ENCODE measurements at regions not wholly inside any gene's neighbourhood (a gene's known extent, or its start where the extent isn't known, plus 50 kb on each side); places are given as distances from the start of the nearest gene placed in this dataset.

DNA sequence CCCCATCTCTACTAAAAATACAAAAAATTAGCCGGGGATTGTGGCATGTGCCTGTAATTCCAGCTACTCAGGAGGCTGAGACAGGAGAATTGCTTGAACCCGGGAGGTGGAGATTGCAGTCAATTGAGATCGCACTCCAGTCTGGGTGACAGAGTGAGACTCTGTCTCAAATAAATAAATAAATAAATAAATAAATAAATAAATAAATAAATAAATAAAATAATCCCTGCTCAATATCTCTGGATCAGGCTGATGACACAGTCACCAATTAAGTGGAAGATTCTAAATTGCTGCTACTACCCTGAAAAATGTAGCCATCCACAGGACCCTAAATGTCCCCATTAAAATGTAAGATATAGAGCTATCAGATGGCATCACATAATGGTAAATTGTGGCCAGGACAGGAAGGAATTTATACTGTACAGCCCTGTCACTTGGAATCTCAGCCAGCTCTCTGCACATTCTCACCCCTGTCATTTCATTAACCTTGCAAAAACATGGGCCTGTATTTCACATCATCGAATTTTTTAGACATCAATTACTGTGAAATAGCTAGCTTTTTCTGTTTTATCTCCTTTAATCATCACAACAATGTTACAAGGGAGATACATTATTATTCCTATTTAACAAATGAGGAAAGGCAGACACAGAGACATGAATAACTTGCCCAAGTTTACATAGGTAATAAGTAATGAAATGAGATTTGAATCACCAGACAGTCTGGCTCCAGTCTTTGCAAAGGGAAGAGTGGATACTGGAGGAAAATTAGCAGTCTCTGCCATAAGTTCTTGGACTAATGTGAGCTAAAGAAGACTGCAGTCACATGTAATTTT, 56.7 kb upstream of the NTPCR start:
- no peak for DNase-seq

DNA sequence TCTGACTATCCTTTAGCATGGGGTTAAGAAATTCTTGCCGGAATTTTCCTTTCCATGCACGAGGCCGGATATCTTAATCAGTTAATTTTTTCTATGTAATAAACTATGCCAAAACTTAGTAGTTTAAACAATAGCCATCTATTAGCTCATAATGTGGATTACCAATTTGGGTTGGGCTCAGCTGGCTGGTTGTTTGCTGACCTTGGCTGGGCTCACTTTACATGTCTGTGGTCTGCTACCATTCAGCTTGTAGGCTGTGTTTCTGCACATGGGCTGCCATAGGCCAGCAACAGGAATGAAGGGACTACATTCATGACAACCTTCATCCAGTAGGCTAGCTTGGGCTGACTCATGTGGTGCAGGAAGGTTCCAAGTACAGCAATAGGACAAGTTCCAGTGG, 56.0 kb upstream of the NTPCR start:
- DNase-seq = no peak

DNA sequence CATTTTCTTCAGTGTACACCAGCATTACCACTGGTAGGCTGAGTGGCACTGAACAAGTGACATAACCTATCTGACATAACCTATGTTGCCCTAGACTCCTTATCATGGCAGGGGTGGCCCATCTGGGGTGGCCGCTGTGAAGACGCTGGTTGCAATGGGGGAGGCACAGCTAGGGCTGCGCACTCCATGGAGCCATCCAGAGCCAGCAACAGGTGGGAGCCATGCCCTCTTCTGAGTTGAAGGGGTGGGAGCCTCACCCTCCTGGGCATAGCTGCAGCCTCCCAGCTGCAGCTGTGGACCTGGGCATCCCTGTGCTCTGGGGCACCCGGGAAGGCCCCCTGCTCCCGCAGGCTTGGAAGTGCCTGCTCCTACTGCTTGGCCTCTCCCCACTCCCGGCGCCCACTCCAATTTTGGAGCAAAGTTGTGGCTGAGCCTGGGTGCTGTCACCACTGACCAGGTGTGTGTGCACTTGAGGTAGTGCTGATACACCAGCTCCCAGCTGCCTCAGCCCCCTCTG, 52.4 kb upstream of the NTPCR start:
- DNase-seq = no peak

DNA sequence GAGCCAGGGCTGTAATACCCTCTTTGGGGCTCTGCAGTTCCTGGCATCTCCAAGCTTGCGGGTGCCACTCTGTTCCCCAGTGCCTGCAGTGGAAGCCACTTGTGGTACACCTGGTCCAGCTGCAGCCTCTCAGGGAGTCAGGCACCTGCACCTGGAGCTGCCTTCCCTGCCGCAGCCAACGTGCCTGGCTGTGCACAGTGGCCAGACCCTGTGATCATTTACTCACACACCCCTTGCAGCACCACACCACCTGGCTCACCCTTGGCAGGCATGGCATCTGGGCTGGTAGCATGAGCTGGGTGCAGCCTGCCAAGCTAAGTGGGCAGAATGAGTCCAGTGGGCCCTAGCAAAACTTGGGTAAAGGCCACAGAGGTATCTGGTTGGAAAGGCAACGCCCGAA, 51.1 kb upstream of the NTPCR start:
- no peak for DNase-seq

DNA sequence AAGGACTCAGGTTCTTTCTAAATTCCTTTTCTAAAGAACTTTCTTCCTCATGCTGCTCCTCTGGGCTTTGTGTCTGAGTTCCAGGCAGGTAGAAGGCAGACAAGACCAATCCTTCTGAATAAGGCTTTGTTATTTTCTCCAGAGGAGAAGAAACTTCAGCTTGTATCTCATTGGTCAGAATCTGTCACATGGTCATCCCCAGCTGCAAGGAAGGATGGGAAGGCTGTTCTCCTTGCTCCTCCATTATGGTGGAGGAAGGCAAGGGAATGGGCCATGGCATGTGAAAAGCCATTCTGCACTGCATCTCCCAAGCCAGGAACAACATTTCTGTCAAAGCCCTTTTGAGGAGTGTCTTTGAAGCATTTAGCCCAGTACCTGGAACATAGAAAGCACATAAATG, 50.6 kb upstream of the NTPCR start:
- DNase-seq = no peak

Data from NCI-H187 (cell line).